ENCODE measurements at regions not wholly inside any gene's neighbourhood (a gene's known extent, or its start where the extent isn't known, plus 50 kb on each side); places are given as distances from the start of the nearest gene placed in this dataset.

DNA sequence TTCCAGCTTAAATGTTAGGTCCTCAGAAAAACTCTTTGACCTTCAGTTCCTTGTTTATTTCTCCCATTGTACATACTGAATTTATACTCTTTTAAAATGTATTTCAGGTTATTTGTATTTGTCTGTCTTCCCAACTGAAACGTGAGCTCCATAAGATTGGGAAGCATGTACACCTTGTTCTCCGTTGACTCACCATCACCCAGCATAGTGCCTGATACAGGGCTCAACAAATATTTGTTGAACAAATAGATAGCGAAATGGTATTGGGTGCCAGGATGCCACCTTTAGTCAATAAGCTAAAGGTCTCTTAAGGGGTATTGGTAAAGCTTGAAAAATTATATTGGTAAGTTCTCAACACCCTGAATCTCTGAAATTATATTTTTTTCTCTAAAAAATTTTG, 1841.3 kb upstream of the CELF4 start:
- Histone ChIP-seq H3K4me3 (ENCODE audit: insufficient read depth, low read depth, low read length, poor library complexity, severe bottlenecking) (no peak overlapping the region), H3K27ac (ENCODE audit: insufficient read depth, low read length, poor library complexity, severe bottlenecking) (no peak overlapping the region), H3K36me3 (ENCODE audit: control insufficient read depth, insufficient read depth, low read length) (no peaks in the 10 kb centered on the region), H3K9me3 (ENCODE audit: control insufficient read depth, low read length) (no peaks in the 10 kb centered on the region), H3K4me1 (ENCODE audit: control insufficient read depth, insufficient read depth, low read length, poor library complexity, severe bottlenecking) (no peaks in the 10 kb centered on the region), H3K27me3 (replicated peaks; ENCODE audit: control insufficient read depth, insufficient read depth, low read length, poor library complexity, severe bottlenecking) (no peaks in the 10 kb centered on the region)
- DNase-seq: no peak

GRCh38 chr18:39403121-39403520, 1837.5 kb upstream of the CELF4 start:
- H3K4me1 ChIP-seq (ENCODE audit: control insufficient read depth, insufficient read depth, low read length, poor library complexity, severe bottlenecking): no peaks in the 10 kb centered on the region
- H3K36me3 ChIP-seq (ENCODE audit: control insufficient read depth, insufficient read depth, low read length): no peaks in the 10 kb centered on the region
- no peak for DNase-seq
- no peaks in the 10 kb centered on the region for H3K9me3 ChIP-seq (ENCODE audit: control insufficient read depth, low read length)
- no peak overlapping the region for H3K4me3 ChIP-seq (ENCODE audit: insufficient read depth, low read depth, low read length, poor library complexity, severe bottlenecking)
- no peak overlapping the region for H3K27ac ChIP-seq (ENCODE audit: insufficient read depth, low read length, poor library complexity, severe bottlenecking)
- no peaks in the 10 kb centered on the region for H3K27me3 ChIP-seq (replicated peaks; ENCODE audit: control insufficient read depth, insufficient read depth, low read length, poor library complexity, severe bottlenecking)

DNA sequence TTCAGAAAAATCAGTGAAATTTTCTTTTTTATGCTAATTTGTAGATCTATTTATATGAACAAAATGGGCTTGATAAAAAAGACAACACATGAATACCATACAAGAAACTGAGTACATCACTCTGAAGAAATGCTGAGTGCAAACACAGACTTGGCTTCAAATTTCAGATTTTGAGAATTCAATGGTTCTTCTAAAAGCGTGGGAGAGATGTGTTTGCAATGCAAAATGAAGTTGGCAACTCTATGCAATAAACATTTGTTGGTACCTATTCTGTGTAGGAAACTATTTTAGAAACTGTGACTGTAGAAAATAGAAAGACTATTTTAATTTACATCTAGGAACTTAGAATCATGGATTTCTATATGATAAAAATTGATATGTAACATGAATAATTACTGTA, 1834.1 kb upstream of the CELF4 start:
- Histone ChIP-seq H3K27ac (ENCODE audit: insufficient read depth, low read length, poor library complexity, severe bottlenecking) (no peak overlapping the region), H3K9me3 (ENCODE audit: control insufficient read depth, low read length) (no peaks in the 10 kb centered on the region), H3K27me3 (replicated peaks; ENCODE audit: control insufficient read depth, insufficient read depth, low read length, poor library complexity, severe bottlenecking) (no peaks in the 10 kb centered on the region), H3K36me3 (ENCODE audit: control insufficient read depth, insufficient read depth, low read length) (no peaks in the 10 kb centered on the region), H3K4me3 (ENCODE audit: insufficient read depth, low read depth, low read length, poor library complexity, severe bottlenecking) (no peak overlapping the region), H3K4me1 (ENCODE audit: control insufficient read depth, insufficient read depth, low read length, poor library complexity, severe bottlenecking) (no peaks in the 10 kb centered on the region)
- DNase-seq: no peak

- Histone ChIP-seq H3K27ac (ENCODE audit: insufficient read depth, low read length, poor library complexity, severe bottlenecking) (no peak overlapping the region), H3K36me3 (ENCODE audit: control insufficient read depth, insufficient read depth, low read length) (no peaks in the 10 kb centered on the region), H3K4me3 (ENCODE audit: insufficient read depth, low read depth, low read length, poor library complexity, severe bottlenecking) (no peak overlapping the region), H3K4me1 (ENCODE audit: control insufficient read depth, insufficient read depth, low read length, poor library complexity, severe bottlenecking) (no peaks in the 10 kb centered on the region), H3K9me3 (ENCODE audit: control insufficient read depth, low read length) (no peaks in the 10 kb centered on the region), H3K27me3 (replicated peaks; ENCODE audit: control insufficient read depth, insufficient read depth, low read length, poor library complexity, severe bottlenecking) (no peaks in the 10 kb centered on the region)
- no peak for DNase-seq
These were observed 1830.6 kb upstream of the CELF4 start for GRCh38 chr18:39396168-39396567.

GRCh38 chr18:39389800-39390379, 1824.3 kb upstream of the CELF4 start:
- Histone ChIP-seq H3K9me3 (ENCODE audit: control insufficient read depth, low read length) (no peaks in the 10 kb centered on the region), H3K36me3 (ENCODE audit: control insufficient read depth, insufficient read depth, low read length) (no peaks in the 10 kb centered on the region), H3K4me3 (ENCODE audit: insufficient read depth, low read depth, low read length, poor library complexity, severe bottlenecking) (no peak overlapping the region), H3K27me3 (replicated peaks; ENCODE audit: control insufficient read depth, insufficient read depth, low read length, poor library complexity, severe bottlenecking) (no peaks in the 10 kb centered on the region), H3K27ac (ENCODE audit: insufficient read depth, low read length, poor library complexity, severe bottlenecking) (no peak overlapping the region), H3K4me1 (ENCODE audit: control insufficient read depth, insufficient read depth, low read length, poor library complexity, severe bottlenecking) (no peaks in the 10 kb centered on the region)
- no peak for DNase-seq

- Histone ChIP-seq H3K4me3 (ENCODE audit: insufficient read depth, low read depth, low read length, poor library complexity, severe bottlenecking) (no peak overlapping the region), H3K36me3 (ENCODE audit: control insufficient read depth, insufficient read depth, low read length) (no peaks in the 10 kb centered on the region), H3K27me3 (replicated peaks; ENCODE audit: control insufficient read depth, insufficient read depth, low read length, poor library complexity, severe bottlenecking) (no peaks in the 10 kb centered on the region), H3K27ac (ENCODE audit: insufficient read depth, low read length, poor library complexity, severe bottlenecking) (no peak overlapping the region), H3K9me3 (ENCODE audit: control insufficient read depth, low read length) (no peaks in the 10 kb centered on the region), H3K4me1 (ENCODE audit: control insufficient read depth, insufficient read depth, low read length, poor library complexity, severe bottlenecking) (no peaks in the 10 kb centered on the region)
- DNase-seq: no peak
These were observed 1815.3 kb upstream of the CELF4 start for GRCh38 chr18:39380866-39381265.

GRCh38 chr18:39380186-39380725, 1814.7 kb upstream of the CELF4 start:
- H3K4me1 ChIP-seq (ENCODE audit: control insufficient read depth, insufficient read depth, low read length, poor library complexity, severe bottlenecking): no peaks in the 10 kb centered on the region
- no peaks in the 10 kb centered on the region for H3K27me3 ChIP-seq (replicated peaks; ENCODE audit: control insufficient read depth, insufficient read depth, low read length, poor library complexity, severe bottlenecking)
- DNase-seq: no peak
- H3K36me3 ChIP-seq (ENCODE audit: control insufficient read depth, insufficient read depth, low read length): no peaks in the 10 kb centered on the region
- H3K27ac ChIP-seq (ENCODE audit: insufficient read depth, low read length, poor library complexity, severe bottlenecking): no peak overlapping the region
- H3K9me3 ChIP-seq (ENCODE audit: control insufficient read depth, low read length): no peaks in the 10 kb centered on the region
- no peak overlapping the region for H3K4me3 ChIP-seq (ENCODE audit: insufficient read depth, low read depth, low read length, poor library complexity, severe bottlenecking)

DNA sequence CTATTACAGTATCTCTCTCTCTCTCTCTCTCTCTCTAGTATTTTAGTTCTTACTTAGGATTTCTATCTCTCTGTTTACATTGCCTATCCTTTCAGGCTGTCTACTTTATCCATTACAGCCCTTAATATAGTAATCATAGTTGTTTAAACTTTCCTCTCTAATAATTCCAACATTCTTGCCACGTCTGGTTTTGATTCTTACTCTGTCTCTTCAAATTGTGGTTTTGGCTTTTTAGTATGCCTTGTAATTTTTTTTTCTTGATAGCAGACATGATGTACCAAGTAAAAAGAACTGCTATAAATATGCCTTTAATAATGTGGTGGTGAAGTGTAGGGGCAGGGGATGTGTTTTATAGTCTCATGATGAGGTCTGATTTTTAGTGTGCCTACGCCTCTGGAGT, 1809.5 kb upstream of the CELF4 start:
- no peak for DNase-seq
- Histone ChIP-seq H3K4me3 (ENCODE audit: insufficient read depth, low read depth, low read length, poor library complexity, severe bottlenecking) (no peak overlapping the region), H3K9me3 (ENCODE audit: control insufficient read depth, low read length) (no peaks in the 10 kb centered on the region), H3K27ac (ENCODE audit: insufficient read depth, low read length, poor library complexity, severe bottlenecking) (no peak overlapping the region), H3K36me3 (ENCODE audit: control insufficient read depth, insufficient read depth, low read length) (no peaks in the 10 kb centered on the region), H3K4me1 (ENCODE audit: control insufficient read depth, insufficient read depth, low read length, poor library complexity, severe bottlenecking) (no peaks in the 10 kb centered on the region), H3K27me3 (replicated peaks; ENCODE audit: control insufficient read depth, insufficient read depth, low read length, poor library complexity, severe bottlenecking) (no peaks in the 10 kb centered on the region)

- no peaks in the 10 kb centered on the region for H3K27me3 ChIP-seq (replicated peaks; ENCODE audit: control insufficient read depth, insufficient read depth, low read length, poor library complexity, severe bottlenecking)
- H3K4me3 ChIP-seq (ENCODE audit: insufficient read depth, low read depth, low read length, poor library complexity, severe bottlenecking): no peak overlapping the region
- DNase-seq: no peak
- no peaks in the 10 kb centered on the region for H3K36me3 ChIP-seq (ENCODE audit: control insufficient read depth, insufficient read depth, low read length)
- no peaks in the 10 kb centered on the region for H3K4me1 ChIP-seq (ENCODE audit: control insufficient read depth, insufficient read depth, low read length, poor library complexity, severe bottlenecking)
- no peaks in the 10 kb centered on the region for H3K9me3 ChIP-seq (ENCODE audit: control insufficient read depth, low read length)
- no peak overlapping the region for H3K27ac ChIP-seq (ENCODE audit: insufficient read depth, low read length, poor library complexity, severe bottlenecking)
These were observed 1806.4 kb upstream of the CELF4 start for GRCh38 chr18:39371996-39372395.

GRCh38 chr18:39366656-39367055, 1801.1 kb upstream of the CELF4 start:
- no peaks in the 10 kb centered on the region for H3K36me3 ChIP-seq (ENCODE audit: control insufficient read depth, insufficient read depth, low read length)
- H3K4me1 ChIP-seq (ENCODE audit: control insufficient read depth, insufficient read depth, low read length, poor library complexity, severe bottlenecking): no peaks in the 10 kb centered on the region
- no peak overlapping the region for H3K27ac ChIP-seq (ENCODE audit: insufficient read depth, low read length, poor library complexity, severe bottlenecking)
- H3K27me3 ChIP-seq (replicated peaks; ENCODE audit: control insufficient read depth, insufficient read depth, low read length, poor library complexity, severe bottlenecking): no peaks in the 10 kb centered on the region
- DNase-seq: no peak
- H3K4me3 ChIP-seq (ENCODE audit: insufficient read depth, low read depth, low read length, poor library complexity, severe bottlenecking): no peak overlapping the region
- H3K9me3 ChIP-seq (ENCODE audit: control insufficient read depth, low read length): no peaks in the 10 kb centered on the region

All from effector memory CD4-positive, alpha-beta T cell (primary cell).